ENCODE measurements at regions not wholly inside any gene's neighbourhood (a gene's known extent, or its start where the extent isn't known, plus 50 kb on each side); places are given as distances from the start of the nearest gene placed in this dataset.
"Not testable (repeated sequence)": the region's sequence is repeated elsewhere in the genome, so short reads cannot be mapped to it uniquely, and the experiment has no call there.

GRCh38 chr4:129254526-129254925 is 158.6 kb downstream of the C4orf33 start:
- DNase-seq (ENCODE audit: low spot score): no peak

GRCh38 chr4:129261584-129261983 is 165.6 kb downstream of the C4orf33 start:
- no peak for DNase-seq (ENCODE audit: low spot score)

GRCh38 chr4:129264008-129264657 is 168.2 kb downstream of the C4orf33 start:
- DNase-seq (ENCODE audit: low spot score): no peak

- DNase-seq (ENCODE audit: low spot score): no peak
Observed at GRCh38 chr4:129278868-129279267, 182.9 kb downstream of the C4orf33 start.

- no peak for DNase-seq (ENCODE audit: low spot score)
Observed at GRCh38 chr4:129282293-129282692, 186.3 kb downstream of the C4orf33 start.

- not testable (repeated sequence) for DNase-seq (ENCODE audit: low spot score)
Observed at GRCh38 chr4:129292194-129292593, 196.2 kb downstream of the C4orf33 start.

GRCh38 chr4:129314781-129315180 is 218.8 kb downstream of the C4orf33 start:
- no peak for DNase-seq (ENCODE audit: low spot score)

- DNase-seq (ENCODE audit: low spot score): no peak
Observed at GRCh38 chr4:129322920-129323319, 227.0 kb downstream of the C4orf33 start.

- DNase-seq (ENCODE audit: low spot score): no peak
Observed at GRCh38 chr4:129323658-129324057, 227.7 kb downstream of the C4orf33 start.

- DNase-seq (ENCODE audit: low spot score): no peak
Observed at GRCh38 chr4:129326571-129327460, 230.9 kb downstream of the C4orf33 start.

- DNase-seq (ENCODE audit: low spot score): no peak
Observed at GRCh38 chr4:129327637-129328036, 231.7 kb downstream of the C4orf33 start.

- no peak for DNase-seq (ENCODE audit: low spot score)
Observed at GRCh38 chr4:129328162-129328561, 232.2 kb downstream of the C4orf33 start.

- no peak for DNase-seq (ENCODE audit: low spot score)
Observed at GRCh38 chr4:129334136-129334535, 238.2 kb downstream of the C4orf33 start.

- DNase-seq (ENCODE audit: low spot score): no peak
Observed at GRCh38 chr4:129335276-129335675, 239.3 kb downstream of the C4orf33 start.

- no peak for DNase-seq (ENCODE audit: low spot score)
Observed at GRCh38 chr4:129335818-129336217, 239.9 kb downstream of the C4orf33 start.

- DNase-seq (ENCODE audit: low spot score): no peak
Observed at GRCh38 chr4:129336457-129337227, 240.7 kb downstream of the C4orf33 start.

GRCh38 chr4:129337228-129337620 is 241.3 kb downstream of the C4orf33 start:
- DNase-seq (ENCODE audit: low spot score): no peak

- no peak for DNase-seq (ENCODE audit: low spot score)
Observed at GRCh38 chr4:129342819-129343408, 247.0 kb downstream of the C4orf33 start.

- no peak for DNase-seq (ENCODE audit: low spot score)
Observed at GRCh38 chr4:129344058-129344457, 248.1 kb downstream of the C4orf33 start.

GRCh38 chr4:129345609-129346008 is 249.7 kb downstream of the C4orf33 start:
- no peak for DNase-seq (ENCODE audit: low spot score)

GRCh38 chr4:129346036-129346435 is 250.1 kb downstream of the C4orf33 start:
- DNase-seq (ENCODE audit: low spot score): no peak

GRCh38 chr4:129346734-129347133 is 250.8 kb downstream of the C4orf33 start:
- DNase-seq (ENCODE audit: low spot score): no peak
